GM18507 (cell line): ENCODE measurements at regions not wholly inside any gene's neighbourhood (a gene's known extent, or its start where the extent isn't known, plus 50 kb on each side); places are given as distances from the start of the nearest gene placed in this dataset.
"Not testable (repeated sequence)": the region's sequence is repeated elsewhere in the genome, so short reads cannot be mapped to it uniquely, and the experiment has no call there.

Experiments
- DNase-seq: peaks from one replicate; pipeline ENCODE4 v3.0.0; 2011; ENCODE audit warnings: low read depth; ENCODE audit not compliant: insufficient read length; ENCODE audit errors: extremely low spot score
- FAIRE-seq: peaks from 2 replicates; lab custom pipeline; 2011; peaks lifted over from hg19 to GRCh38; lab: Jason Lieb, UNC

DNA sequence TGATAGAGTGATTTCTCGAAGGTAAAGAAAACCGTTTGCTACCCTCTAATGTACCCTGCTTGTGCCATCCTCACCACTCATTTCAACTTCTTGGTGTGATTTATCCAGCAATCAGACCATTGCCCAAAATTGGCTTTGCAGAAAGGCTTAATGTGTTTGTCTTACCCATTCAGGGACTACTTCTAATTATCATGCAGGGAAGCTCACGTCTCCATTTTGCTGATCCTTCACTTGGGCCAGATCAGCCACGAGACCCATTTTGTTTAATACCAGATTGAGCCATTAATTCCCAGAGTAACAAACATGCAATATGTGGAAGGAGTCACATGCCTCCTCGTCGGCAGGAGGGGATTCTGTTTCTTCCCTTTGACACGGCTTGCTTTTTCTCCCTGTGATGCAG lies 51.1 kb upstream of the CRY1 start:
- no peak for DNase-seq
- FAIRE-seq = no peak

DNA sequence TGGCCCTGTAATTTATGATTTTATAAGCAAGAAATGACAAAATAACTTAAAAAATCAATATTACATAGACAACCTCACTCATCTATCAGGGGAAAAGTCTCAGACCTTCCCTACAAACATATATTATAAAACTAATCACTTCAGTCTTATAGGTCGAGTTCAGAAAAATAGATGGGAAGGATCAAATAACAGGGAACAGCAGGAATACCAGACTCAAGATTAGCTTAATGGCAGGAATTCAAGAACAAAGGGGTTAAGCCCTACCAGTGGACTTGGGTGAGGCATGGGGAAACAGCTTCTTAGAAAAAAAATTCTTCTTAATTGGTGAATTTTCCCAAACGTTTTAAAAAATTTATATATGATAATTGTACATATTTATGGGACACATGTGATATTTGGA lies 51.6 kb upstream of the CRY1 start:
- DNase-seq (no peak), FAIRE-seq (no peak)

DNA sequence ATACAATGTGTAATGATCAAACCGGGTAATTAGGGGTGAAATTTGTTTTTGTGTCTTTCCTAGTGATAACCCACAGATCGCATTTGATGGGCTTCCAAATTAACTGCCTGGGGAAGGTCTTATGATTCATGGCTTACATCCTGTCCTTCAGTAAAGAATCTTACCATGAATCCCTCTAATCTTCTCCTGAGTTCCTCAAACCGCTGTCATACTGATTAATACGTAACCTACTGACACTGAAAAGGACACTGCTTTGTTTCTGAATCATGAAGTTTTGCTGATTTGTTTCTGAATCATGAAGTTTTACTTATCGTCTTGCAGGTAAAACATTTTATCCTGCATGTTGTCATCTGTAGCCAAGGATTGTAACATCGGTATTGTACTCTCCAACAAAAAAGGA lies 52.0 kb upstream of the CRY1 start:
- FAIRE-seq = no peak
- DNase-seq = no peak

DNA sequence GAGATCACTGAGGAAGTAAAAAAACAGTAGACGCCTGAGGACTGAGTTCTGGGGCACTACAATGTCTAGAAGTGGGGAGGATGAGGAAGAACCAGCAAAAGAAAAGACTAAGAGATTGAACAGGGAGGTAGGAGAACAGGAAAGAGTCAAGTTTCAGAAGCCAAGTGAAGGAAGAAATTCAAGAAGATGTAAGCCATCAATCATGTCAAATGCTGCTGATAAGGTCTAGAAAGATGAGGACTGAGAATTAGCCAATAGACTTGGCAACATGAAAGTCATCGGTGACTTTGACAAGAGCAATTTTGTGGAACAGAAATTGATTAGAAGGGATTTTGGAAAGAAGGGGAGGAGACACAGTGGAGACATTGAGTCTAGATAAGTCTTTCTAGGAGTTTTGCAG lies 54.8 kb upstream of the CRY1 start:
- DNase-seq (no peak), FAIRE-seq (no peak)

- DNase-seq = no peak
- no peak for FAIRE-seq
Measured at GRCh38 chr12:107152315-107152714, 59.0 kb upstream of the CRY1 start.

- DNase-seq (no peak), FAIRE-seq (no peak)
Measured at GRCh38 chr12:107159384-107159900, 66.1 kb upstream of the CRY1 start.

GRCh38 chr12:107163413-107163812 lies 70.1 kb upstream of the CRY1 start:
- no peak for DNase-seq
- FAIRE-seq = no peak

DNA sequence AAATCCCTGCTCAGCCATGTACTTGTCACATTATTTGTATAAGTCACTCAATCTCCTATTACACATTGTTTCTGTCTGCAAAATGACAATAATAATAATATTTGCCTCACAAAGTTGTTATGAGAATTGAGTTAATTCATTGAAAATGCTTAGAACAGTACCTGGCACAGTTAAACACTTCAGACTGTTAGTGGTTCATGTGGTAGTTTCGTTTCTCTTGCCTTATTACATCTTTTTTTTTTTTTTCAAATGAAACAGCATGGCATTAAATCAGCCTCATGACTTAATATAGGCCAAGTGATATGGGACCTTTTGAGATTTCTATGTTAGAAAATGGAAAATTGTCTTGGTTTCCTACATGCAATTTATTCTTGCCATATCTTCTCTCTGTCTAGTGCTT lies 71.0 kb upstream of the CRY1 start:
- peak; percentile 5 for FAIRE-seq
- no peak for DNase-seq

GRCh38 chr12:107165581-107165980 lies 72.2 kb upstream of the CRY1 start:
- no peak for DNase-seq
- no peak for FAIRE-seq

DNA sequence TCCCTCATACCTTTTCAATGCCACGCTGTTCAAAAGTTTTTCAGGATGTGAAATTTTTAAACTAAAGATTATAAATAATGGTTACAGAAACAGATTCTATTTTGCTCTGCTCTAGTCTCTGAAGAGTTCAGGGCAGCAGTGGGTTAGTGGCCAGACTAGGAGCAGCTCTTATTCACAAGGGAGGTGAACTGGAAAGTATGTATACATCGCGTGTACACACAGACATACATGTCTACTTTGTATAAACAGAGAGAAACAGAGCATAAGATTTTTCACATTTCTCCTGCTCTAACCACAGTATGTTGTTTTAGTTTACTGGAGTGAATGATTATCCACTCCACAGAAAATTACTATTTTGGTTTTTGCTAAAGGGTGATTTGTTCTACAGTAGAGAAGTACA lies 74.4 kb upstream of the CRY1 start:
- DNase-seq = no peak
- FAIRE-seq = no peak

DNA sequence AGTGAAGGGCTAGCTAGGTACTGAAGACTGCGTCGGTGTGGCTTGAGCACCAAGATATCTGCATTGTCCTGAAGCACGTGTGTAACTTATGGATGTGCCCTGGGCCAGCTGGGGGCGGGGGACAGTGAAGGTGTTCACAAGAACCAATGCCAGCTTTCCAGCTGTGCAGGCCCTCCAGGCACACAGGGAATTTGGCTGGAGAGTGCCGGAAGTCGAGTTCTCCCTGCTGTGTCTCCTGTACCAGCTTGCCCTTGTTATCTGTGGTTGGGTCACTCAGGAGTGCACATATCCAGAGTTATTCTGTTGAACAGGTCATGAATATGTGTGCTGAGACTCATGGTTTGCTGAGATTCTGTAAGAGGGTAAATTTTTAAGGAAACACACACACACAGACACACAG lies 75.9 kb upstream of the CRY1 start:
- DNase-seq (no peak), FAIRE-seq (no peak)

GRCh38 chr12:107178776-107179175 lies 85.4 kb upstream of the CRY1 start:
- DNase-seq (no peak), FAIRE-seq (no peak)

GRCh38 chr12:107179871-107180270 lies 86.5 kb upstream of the CRY1 start:
- DNase-seq (no peak), FAIRE-seq (no peak)

GRCh38 chr12:107180272-107180671 lies 86.9 kb upstream of the CRY1 start:
- DNase-seq = no peak
- no peak for FAIRE-seq

DNA sequence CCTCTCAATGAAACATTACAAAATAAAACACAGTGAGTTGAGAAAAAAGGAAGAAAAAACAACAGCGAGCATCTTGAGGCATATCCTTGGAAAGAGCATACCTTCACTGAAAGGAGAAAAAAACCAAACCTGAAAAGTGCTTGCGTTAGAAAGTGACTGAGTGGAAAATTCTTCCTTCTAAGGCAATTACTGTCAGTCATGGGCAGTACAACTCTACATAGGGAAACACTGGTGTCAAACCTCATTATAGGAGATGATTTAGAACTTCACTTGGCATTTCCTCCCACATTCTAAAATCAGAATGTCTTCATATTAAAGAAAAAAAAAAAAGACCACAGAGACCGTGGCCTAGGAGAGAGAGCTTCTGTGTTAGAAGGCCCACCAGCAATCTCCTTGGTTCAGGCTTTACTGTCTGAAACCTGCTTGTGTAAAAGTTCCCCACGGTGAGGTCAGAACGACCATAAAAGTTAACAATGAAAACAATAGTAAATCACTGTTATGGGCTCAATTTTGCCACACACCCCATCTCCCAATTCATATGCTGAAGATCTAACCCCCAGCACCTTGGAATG lies 91.1 kb upstream of the CRY1 start:
- DNase-seq (no peak), FAIRE-seq (no peak)

DNA sequence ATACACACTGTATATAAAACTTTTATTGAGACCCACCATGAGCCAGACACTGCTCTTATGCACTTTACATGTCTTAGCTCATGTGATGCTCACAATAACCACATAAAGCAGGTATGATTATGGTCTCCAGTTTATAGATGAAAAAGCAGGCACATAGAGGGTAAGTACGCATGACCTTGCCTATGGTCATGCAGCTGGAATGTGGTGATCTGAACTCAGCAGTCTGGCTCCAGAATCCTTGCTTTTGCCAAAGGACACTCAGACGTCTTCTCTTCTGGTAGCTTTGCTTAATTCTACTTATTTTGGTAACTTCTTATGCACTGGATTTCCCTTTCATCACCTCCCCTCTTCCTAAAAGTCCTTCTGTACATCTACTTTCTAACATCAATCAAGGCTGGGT lies 103.3 kb upstream of the CRY1 start:
- FAIRE-seq (no peak), DNase-seq (no peak)

- FAIRE-seq = no peak
- no peak for DNase-seq
Measured at GRCh38 chr12:107200394-107200793, 107.0 kb upstream of the CRY1 start.

DNA sequence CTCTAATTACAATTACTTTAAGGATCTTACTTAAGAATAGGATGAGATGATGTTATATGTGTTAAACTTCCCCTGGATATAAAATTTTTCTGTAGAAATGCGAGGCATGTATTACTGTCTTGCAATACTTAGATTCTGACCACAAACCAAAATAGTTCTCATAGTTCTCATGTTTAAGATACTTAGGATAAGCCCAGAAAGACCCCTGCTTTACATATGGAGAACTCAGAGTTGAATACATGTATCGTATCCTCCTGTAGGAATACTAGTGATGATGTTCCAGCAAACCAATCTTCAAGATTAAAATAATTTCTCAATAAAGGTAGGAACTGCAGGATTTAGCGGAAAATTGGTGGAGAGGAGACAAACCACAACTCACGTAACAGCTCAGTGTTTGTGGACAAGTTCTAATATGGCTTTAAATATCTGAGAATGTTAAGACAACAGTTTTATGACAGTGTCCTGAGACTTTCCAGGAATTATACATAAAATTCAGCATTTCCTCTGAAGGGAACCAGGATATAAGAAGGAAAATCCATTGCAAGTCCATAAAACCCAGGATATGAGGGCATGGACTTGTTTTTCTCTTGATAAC lies 114.7 kb upstream of the CRY1 start:
- DNase-seq (no peak), FAIRE-seq (no peak)

DNA sequence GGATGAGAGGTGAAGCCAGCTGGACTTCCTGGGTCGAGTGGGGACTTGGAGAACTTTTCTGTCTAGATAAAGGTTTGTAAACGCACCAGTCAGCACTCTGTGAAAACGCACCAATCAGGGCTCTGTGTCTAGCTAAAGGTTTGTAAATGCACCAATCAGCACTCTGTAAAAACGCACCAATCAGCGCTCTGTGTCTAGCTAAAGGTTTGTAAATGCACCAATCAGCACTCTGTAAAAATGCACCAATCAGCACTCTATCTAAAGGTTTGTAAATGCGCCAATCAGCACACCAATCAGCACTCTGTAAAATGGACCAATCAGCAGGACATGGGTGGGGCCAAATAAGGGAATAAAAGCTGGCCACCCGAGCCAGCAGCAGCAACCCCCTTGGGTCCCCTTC lies 116.4 kb upstream of the CRY1 start:
- FAIRE-seq = not testable (repeated sequence)

GRCh38 chr12:107214373-107214773 lies 121.0 kb upstream of the CRY1 start:
- not testable (repeated sequence) for DNase-seq, FAIRE-seq

More for the DNA sequence above, 116.4 kb upstream of the CRY1 start:
- not testable (repeated sequence) for DNase-seq

DNA sequence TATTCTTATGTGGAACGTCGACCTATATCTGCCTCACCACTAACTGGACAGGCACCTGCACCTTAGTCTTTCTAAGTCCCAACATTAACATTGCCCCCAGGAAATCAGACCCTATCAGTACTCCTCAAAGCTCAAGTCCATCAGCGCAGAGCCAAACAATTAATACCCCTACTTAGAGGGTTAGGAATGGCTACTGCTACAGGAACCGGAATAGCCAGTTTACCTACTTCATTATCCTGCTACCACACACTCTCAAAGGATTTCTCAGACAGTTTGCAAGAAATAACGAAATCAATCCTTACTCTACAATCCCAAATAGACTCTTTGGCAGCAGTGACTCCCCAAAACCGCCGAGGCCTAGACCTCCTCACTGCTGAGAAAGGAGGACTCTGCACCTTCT lies 123.1 kb upstream of the CRY1 start:
- not testable (repeated sequence) for DNase-seq, FAIRE-seq

GRCh38 chr12:107219301-107219700 lies 126.0 kb upstream of the CRY1 start:
- no peak for FAIRE-seq
- no peak for DNase-seq
